Neural cell (in vitro differentiated cells): ENCODE measurements at regions not wholly inside any gene's neighbourhood (a gene's known extent, or its start where the extent isn't known, plus 50 kb on each side); places are given as distances from the start of the nearest gene placed in this dataset.

ENCODE experiments used
- H2AFZ ChIP-seq: fragments of 200-600, 300-800 bp; sonication (generic), shearing (Covaris generic); 2 replicates; pipeline ENCODE4 v1.6.0; 2014; ENCODE audit warnings: low read depth, mild to moderate bottlenecking, antibody characterized with exemption, low read length, moderate library complexity
- H3F3A ChIP-seq: fragments of 200-600 bp; shearing (Covaris generic); 2 replicates; pipeline ENCODE4 v1.6.1; 2016; ENCODE audit warnings: mild to moderate bottlenecking, moderate library complexity, mixed read lengths, antibody characterized with exemption, low read length; ENCODE audit not compliant: insufficient read depth, poor library complexity, severe bottlenecking
- H3K27ac ChIP-seq: fragments of 200-600, 300-800 bp; sonication (generic), shearing (Covaris generic); 2 replicates; pipeline ENCODE4 v1.5.1; 2014; ENCODE audit warnings: mild to moderate bottlenecking, low read length, moderate library complexity
- H3K27me3 ChIP-seq: fragments of 300-800, 200-600 bp; sonication (generic), shearing (Covaris generic); 2 replicates; pipeline ENCODE4 v1.6.0; 2014; ENCODE audit warnings: mild to moderate bottlenecking, low read depth, low read length, moderate library complexity; ENCODE audit not compliant: insufficient read depth
- H3K36me3 ChIP-seq: fragments of 300-800, 200-600 bp; sonication (generic), shearing (Covaris generic); 2 replicates; pipeline ENCODE4 v1.5.1; 2014; ENCODE audit warnings: mild to moderate bottlenecking, antibody characterized with exemption, low read length, moderate library complexity; ENCODE audit not compliant: insufficient read depth
- H3K4me2 ChIP-seq: fragments of 300-800, 200-600 bp; sonication (generic), shearing (Covaris generic); 2 replicates; pipeline ENCODE4 v1.6.0; 2014; ENCODE audit warnings: mild to moderate bottlenecking, low read length
- H3K4me3 ChIP-seq: fragments of 300-800, 200-600 bp; sonication (generic), shearing (Covaris generic); 2 replicates; pipeline ENCODE4 v1.5.1; 2014; ENCODE audit warnings: mild to moderate bottlenecking, low read length, moderate library complexity
- H3K79me2 ChIP-seq: fragments of 200-600 bp; shearing (Covaris generic); replicated peaks from 2 replicates; pipeline ENCODE4 v1.6.0; 2014; ENCODE audit warnings: mild to moderate bottlenecking, low read length, moderate library complexity; ENCODE audit not compliant: insufficient read depth
- H3K9ac ChIP-seq: fragments of 300-800, 200-600 bp; sonication (generic), shearing (Covaris generic); 2 replicates; pipeline ENCODE4 v1.6.1; 2016; ENCODE audit warnings: mild to moderate bottlenecking, low read length, mixed read lengths
- H3K9me2 ChIP-seq: fragments of 200-600 bp; shearing (Covaris generic); 2 replicates; pipeline ENCODE4 v1.6.1; 2016; ENCODE audit warnings: mild to moderate bottlenecking, low read length, mixed read lengths; ENCODE audit not compliant: insufficient read depth
- H3K9me3 ChIP-seq: fragments of 200-600, 300-800 bp; sonication (generic), shearing (Covaris generic); 2 replicates; pipeline ENCODE4 v1.6.1; 2016; ENCODE audit warnings: mild to moderate bottlenecking, mixed run types, low read length, moderate library complexity, mixed read lengths
- H4K20me1 ChIP-seq: fragments of 200-600 bp; shearing (Covaris generic); 2 replicates; pipeline ENCODE4 v1.6.1; 2016; ENCODE audit warnings: mild to moderate bottlenecking, mixed run types; ENCODE audit not compliant: insufficient read depth
- EP300 ChIP-seq: fragments of 450-650 bp; conservative IDR thresholded peaks from 2 replicates; pipeline ENCODE4 v1.6.1; 2014; ENCODE audit warnings: antibody characterized with exemption, mild to moderate bottlenecking, moderate library complexity; ENCODE audit not compliant: poor library complexity, severe bottlenecking
- EZH2 ChIP-seq: fragments of 200-600, 300-800 bp; shearing (Covaris generic), sonication (generic); IDR thresholded peaks from 2 replicates; pipeline ENCODE4 v1.6.1; 2014; ENCODE audit warnings: antibody characterized with exemption, low read length, borderline replicate concordance, mild to moderate bottlenecking; ENCODE audit not compliant: insufficient read depth, poor library complexity, severe bottlenecking
- MXI1 ChIP-seq: fragments of 450-650 bp; conservative IDR thresholded peaks from 2 replicates; pipeline ENCODE4 v1.6.1; 2014; ENCODE audit warnings: antibody characterized with exemption, mild to moderate bottlenecking; ENCODE audit not compliant: poor library complexity, severe bottlenecking
- POLR2AphosphoS5 ChIP-seq: IDR thresholded peaks from 2 replicates; pipeline ENCODE4 v1.6.1; 2012
- RAD21 ChIP-seq: fragments of 450-650 bp; conservative IDR thresholded peaks from 2 replicates; pipeline ENCODE4 v1.6.1; 2014; ENCODE audit warnings: antibody characterized with exemption, mild to moderate bottlenecking, moderate library complexity
- SMC3 ChIP-seq: fragments of 450-650 bp; conservative IDR thresholded peaks from 2 replicates; pipeline ENCODE4 v1.6.1; 2014; ENCODE audit warnings: antibody characterized with exemption, mild to moderate bottlenecking, moderate library complexity; ENCODE audit not compliant: poor library complexity
- TAF1 ChIP-seq: IDR thresholded peaks from 2 replicates; pipeline ENCODE4 v1.6.1; 2012; ENCODE audit warnings: low read depth
- TF ChIP-seq, protein P1 (sequence below): fragments of 450-650 bp; IDR thresholded peaks from 2 replicates; pipeline ENCODE4 v1.5.1; 2014; ENCODE audit warnings: antibody characterized with exemption, mild to moderate bottlenecking, moderate library complexity; ENCODE audit not compliant: poor library complexity, severe bottlenecking
- TF ChIP-seq, protein P2 (sequence below): IDR thresholded peaks from 2 replicates; pipeline ENCODE4 v1.6.1; 2012; ENCODE audit warnings: borderline replicate concordance

DNA sequence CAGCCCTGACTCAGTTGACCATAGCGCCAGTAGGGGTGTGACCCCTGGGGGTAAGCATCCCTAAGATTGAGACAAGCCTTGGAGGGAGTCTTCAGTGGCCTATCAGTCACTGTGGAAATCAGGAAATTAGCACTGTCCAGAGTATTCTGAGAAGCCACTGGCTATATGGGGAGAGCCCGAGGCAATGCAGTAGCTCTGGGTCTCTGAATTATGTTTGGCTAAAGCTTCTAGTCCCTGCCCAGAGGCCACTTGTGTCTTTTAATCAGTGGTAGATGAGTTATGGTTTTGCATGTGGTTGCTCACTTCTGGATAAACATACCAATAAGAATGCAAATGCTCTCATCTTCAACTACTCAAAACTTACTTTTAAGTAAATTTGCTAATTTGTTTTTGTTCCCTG is 100.6 kb upstream of the TOX3 start:
- H3K9me3 ChIP-seq = no peaks in the 10 kb centered on the region
- H3K27me3 ChIP-seq = no peaks in the 10 kb centered on the region
- no peaks in the 10 kb centered on the region for H4K20me1 ChIP-seq
- H3K27ac ChIP-seq = no peak overlapping the region
- H3K4me3 ChIP-seq = no peak overlapping the region
- no peak overlapping the region for H3K4me2 ChIP-seq
- no peak overlapping the region for H2AFZ ChIP-seq
- no peaks in the 10 kb centered on the region for H3F3A ChIP-seq
- H3K9me2 ChIP-seq = no peaks in the 10 kb centered on the region
- TF ChIP-seq EP300 (no peak), RAD21 (no peak), TAF1 (no peak), EZH2 (no peak), MXI1 (no peak), SMC3 (no peak), POLR2AphosphoS5 (no peak)
- TF ChIP-seq, protein P1, sequence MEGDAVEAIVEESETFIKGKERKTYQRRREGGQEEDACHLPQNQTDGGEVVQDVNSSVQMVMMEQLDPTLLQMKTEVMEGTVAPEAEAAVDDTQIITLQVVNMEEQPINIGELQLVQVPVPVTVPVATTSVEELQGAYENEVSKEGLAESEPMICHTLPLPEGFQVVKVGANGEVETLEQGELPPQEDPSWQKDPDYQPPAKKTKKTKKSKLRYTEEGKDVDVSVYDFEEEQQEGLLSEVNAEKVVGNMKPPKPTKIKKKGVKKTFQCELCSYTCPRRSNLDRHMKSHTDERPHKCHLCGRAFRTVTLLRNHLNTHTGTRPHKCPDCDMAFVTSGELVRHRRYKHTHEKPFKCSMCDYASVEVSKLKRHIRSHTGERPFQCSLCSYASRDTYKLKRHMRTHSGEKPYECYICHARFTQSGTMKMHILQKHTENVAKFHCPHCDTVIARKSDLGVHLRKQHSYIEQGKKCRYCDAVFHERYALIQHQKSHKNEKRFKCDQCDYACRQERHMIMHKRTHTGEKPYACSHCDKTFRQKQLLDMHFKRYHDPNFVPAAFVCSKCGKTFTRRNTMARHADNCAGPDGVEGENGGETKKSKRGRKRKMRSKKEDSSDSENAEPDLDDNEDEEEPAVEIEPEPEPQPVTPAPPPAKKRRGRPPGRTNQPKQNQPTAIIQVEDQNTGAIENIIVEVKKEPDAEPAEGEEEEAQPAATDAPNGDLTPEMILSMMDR = no peak
- TF ChIP-seq, protein P2, sequence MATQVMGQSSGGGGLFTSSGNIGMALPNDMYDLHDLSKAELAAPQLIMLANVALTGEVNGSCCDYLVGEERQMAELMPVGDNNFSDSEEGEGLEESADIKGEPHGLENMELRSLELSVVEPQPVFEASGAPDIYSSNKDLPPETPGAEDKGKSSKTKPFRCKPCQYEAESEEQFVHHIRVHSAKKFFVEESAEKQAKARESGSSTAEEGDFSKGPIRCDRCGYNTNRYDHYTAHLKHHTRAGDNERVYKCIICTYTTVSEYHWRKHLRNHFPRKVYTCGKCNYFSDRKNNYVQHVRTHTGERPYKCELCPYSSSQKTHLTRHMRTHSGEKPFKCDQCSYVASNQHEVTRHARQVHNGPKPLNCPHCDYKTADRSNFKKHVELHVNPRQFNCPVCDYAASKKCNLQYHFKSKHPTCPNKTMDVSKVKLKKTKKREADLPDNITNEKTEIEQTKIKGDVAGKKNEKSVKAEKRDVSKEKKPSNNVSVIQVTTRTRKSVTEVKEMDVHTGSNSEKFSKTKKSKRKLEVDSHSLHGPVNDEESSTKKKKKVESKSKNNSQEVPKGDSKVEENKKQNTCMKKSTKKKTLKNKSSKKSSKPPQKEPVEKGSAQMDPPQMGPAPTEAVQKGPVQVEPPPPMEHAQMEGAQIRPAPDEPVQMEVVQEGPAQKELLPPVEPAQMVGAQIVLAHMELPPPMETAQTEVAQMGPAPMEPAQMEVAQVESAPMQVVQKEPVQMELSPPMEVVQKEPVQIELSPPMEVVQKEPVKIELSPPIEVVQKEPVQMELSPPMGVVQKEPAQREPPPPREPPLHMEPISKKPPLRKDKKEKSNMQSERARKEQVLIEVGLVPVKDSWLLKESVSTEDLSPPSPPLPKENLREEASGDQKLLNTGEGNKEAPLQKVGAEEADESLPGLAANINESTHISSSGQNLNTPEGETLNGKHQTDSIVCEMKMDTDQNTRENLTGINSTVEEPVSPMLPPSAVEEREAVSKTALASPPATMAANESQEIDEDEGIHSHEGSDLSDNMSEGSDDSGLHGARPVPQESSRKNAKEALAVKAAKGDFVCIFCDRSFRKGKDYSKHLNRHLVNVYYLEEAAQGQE = no peak
- no peak overlapping the region for H3K9ac ChIP-seq
- no peaks in the 10 kb centered on the region for H3K36me3 ChIP-seq
- H3K79me2 ChIP-seq = no peaks in the 10 kb centered on the region

DNA sequence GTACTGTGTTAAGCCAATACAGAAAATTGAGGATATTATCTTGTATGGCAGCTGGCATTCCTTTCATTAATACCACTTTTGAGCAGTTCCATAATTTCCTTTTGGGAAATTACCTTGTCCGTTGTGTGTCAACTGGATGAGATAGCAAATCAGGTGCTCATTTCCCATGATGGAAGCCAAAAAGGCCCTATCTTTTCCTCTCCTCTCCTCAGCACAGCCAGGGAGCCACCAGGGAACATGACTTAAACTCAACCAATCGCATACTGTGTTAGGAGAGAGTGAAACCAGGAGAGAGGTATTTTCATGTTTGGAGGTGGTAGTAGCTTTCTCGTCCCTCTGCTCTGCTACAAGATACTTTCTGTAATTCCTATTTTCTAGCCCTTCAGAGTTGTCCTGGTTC is 96.1 kb upstream of the TOX3 start:
- Histone ChIP-seq H3K79me2 (no peaks in the 10 kb centered on the region), H3K9ac (no peak overlapping the region), H3K4me3 (no peak overlapping the region), H3F3A (no peaks in the 10 kb centered on the region), H3K27me3 (no peaks in the 10 kb centered on the region), H3K36me3 (no peaks in the 10 kb centered on the region), H2AFZ (no peak overlapping the region), H3K9me3 (no peaks in the 10 kb centered on the region), H3K27ac (no peak overlapping the region), H3K9me2 (no peaks in the 10 kb centered on the region), H4K20me1 (no peaks in the 10 kb centered on the region), H3K4me2 (no peak overlapping the region)
- TF ChIP-seq TAF1 (no peak), POLR2AphosphoS5 (no peak), SMC3 (no peak), RAD21 (no peak), EP300 (no peak), EZH2 (no peak), MXI1 (no peak)
- TF ChIP-seq, protein P2 = no peak
- TF ChIP-seq, protein P1 = no peak
